ENCODE measurements at regions not wholly inside any gene's neighbourhood (a gene's known extent, or its start where the extent isn't known, plus 50 kb on each side); places are given as distances from the start of the nearest gene placed in this dataset.

- DNase-seq: no peak
Measured at GRCh38 chr3:98980915-98981596, 79.6 kb upstream of the DCBLD2 start.

DNA sequence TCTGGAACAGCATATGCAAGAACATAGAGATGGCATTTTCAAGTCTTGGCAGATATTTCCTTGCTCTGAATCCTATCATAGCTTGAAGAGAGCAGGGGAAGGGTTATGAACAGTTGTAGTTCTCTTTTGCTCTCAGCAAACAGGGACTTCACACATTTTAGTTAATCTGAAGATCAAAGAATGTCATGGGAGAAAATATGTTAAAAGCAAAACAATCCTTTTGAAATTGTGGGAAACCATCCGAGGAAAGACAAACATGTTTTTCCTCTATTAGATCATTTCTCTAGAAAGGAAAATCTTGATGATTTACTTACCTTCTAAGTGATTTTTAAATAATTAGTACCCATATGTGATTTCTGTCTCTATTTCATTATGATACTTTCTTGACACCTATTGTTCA is 77.8 kb upstream of the DCBLD2 start:
- no peak for DNase-seq

GRCh38 chr3:98978068-98978811 is 76.7 kb upstream of the DCBLD2 start:
- no peak for DNase-seq

- DNase-seq: no peak
Measured at GRCh38 chr3:98977520-98977919, 76.0 kb upstream of the DCBLD2 start.

- no peak for DNase-seq
Measured at GRCh38 chr3:98974442-98974841, 72.9 kb upstream of the DCBLD2 start.

DNA sequence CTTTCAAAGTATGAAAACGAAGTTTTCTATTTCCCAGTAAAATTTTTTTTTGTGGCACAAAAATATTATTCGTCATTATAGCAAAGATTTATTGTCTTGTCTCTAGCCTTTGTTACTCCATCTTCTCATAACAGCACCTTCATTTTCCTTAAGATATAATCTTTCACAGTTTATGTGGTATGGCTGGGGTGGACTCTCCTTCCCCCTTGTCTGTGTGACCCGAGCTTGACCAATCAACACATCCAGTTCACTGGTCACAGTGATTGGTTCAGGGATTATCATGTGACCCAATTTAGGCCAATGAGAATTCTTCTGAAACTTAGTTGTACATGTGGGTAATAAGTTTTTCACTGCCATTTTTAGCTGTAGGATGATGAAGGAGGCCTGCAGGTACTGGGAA is 71.2 kb upstream of the DCBLD2 start:
- DNase-seq: no peak

DNA sequence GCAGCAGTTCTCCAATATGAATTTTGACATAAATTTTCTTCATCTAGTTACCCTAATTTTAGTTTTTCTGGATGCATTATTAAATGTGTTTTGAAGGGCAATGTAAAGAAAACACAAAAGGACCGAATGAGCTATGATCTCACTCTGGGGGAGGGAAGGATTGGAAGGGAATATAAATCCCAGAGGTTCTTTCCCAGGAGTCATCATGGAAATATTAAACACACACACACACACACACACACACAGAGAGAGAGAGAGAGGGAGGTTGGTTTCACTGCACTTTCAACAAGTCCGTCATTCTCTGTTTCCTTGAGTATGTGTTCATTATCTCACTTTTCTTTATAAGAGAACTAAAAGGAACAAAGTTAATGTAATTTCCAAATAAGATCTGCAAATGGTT is 70.7 kb upstream of the DCBLD2 start:
- DNase-seq: no peak

GRCh38 chr3:98971169-98971681 is 69.7 kb upstream of the DCBLD2 start:
- no peak for DNase-seq

GRCh38 chr3:98969295-98969694 is 67.8 kb upstream of the DCBLD2 start:
- no peak for DNase-seq

DNA sequence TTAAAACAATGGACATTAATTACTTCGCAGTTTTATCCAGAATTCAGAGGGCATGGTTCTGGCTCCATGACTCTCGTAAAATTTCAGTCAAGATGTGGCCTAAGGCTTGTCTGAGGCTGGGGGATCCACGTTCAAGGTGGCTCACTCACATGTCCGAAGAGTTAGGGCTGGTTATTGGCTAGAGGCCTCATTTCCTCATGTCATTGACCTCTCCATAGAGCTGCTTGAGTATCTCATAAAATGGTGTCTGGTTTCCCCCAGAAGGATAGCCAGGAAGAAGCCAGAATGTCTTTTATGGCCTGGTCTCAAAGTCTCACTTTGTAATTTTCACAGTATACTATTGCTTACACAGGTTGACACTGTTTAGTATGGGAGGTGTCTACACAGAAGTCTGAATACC is 67.3 kb upstream of the DCBLD2 start:
- DNase-seq: no peak

GRCh38 chr3:98968347-98968746 is 66.9 kb upstream of the DCBLD2 start:
- no peak for DNase-seq

DNA sequence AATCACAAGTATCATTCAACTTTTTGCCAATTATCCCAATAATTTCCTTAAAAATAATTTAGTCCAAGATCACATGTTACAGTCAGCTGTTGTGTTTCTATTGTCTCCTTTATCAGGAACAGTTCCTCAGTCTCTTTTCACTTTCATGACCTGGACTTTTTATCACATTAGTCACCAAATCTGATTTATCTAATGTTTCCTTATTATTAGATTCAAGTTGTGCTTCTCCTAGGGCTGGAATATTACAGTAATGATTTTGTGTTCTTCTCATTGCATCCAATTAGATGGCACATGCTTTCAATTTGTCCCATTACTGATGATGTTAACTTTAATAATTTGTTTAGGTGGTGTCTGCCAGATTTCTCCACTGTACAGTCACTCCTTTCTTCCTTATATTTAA is 66.3 kb upstream of the DCBLD2 start:
- DNase-seq: no peak

DNA sequence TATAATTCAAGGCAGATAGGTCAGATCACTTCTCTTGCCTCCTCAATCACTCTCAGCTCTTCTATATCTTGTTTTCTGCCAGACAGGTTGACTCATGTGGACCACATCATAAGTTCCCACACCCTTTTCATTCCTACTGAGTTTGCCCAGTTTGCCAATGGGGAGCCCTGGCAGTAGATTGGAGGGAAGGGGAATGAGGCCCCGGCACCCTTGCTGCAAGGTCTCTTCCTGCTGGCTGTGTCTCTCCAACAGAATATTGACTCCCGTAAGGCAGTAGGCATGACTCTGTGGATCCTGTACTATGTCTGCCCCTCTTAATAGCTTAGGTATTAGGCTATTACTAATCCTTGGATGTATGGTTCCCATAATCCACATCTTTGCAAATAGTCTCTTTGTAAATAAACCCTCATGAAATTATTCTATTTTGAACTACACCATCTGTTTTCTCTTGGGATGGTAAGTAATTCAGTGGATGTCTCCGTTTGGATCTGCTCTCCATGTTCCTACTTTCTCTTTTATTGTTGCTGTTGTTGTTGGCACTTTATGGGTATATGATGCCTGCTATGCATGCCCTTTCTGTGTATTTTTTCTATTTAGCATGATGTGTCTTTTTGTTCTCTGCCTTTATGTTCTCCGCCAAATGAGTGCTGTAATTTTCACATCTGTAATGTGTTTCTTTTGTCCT is 65.5 kb upstream of the DCBLD2 start:
- DNase-seq: no peak

GRCh38 chr3:98966434-98966833 is 64.9 kb upstream of the DCBLD2 start:
- no peak for DNase-seq

DNA sequence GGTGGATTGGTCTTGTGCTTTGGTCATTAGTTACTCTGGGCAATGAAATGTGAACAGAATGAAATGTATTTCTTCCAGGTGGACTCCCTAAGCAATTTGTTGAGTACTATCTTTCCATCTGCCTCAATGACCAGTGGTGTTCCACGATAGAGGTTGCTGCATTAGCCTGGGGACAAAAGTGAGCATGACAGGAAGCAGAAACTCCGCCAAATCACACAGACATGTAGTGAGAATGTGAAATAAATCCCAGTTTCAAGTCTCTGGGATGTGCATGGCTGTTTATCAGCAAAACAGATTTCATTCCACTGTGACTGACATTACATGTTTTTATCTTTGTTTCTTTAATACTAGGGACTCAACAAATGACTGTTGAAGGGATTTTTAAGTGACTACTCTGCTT is 63.3 kb upstream of the DCBLD2 start:
- no peak for DNase-seq

DNA sequence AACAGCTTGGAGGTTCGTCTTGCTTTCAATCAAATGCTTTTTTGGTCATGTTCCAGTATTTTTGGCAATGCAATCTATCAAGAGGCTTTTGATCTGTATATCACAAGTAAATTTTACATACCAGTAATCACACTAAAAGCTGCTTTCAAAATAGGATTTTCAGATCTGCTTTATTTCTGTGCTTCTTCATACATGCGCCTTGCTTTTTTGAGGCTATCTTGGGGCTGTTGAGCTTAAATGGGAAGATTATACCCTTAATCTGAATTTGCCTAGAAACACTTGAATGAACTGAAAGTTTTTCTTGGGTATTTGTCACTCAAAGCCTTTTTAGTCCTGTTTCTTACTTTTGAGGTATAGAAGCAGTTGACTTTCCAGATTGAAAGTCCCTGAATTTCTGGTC is 62.1 kb upstream of the DCBLD2 start:
- DNase-seq: no peak

DNA sequence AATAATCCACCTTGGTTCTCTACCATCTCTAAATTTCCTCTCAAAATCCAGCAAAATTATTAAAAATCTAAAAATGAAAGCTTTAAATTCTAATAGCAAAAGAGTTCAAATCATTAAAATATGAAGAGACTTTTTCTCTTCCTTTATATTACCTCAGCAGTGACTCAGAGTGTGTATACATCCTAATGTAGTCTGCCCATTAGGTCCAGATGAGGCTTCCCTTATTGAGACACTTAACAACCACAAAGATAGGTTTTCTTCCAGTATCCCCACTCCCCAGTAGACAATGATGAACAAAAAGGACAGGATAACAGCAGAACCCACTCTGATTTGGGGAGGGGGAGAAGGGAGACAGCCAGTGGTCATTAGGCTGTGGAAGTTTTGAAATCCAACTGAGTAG is 61.5 kb upstream of the DCBLD2 start:
- no peak for DNase-seq

DNA sequence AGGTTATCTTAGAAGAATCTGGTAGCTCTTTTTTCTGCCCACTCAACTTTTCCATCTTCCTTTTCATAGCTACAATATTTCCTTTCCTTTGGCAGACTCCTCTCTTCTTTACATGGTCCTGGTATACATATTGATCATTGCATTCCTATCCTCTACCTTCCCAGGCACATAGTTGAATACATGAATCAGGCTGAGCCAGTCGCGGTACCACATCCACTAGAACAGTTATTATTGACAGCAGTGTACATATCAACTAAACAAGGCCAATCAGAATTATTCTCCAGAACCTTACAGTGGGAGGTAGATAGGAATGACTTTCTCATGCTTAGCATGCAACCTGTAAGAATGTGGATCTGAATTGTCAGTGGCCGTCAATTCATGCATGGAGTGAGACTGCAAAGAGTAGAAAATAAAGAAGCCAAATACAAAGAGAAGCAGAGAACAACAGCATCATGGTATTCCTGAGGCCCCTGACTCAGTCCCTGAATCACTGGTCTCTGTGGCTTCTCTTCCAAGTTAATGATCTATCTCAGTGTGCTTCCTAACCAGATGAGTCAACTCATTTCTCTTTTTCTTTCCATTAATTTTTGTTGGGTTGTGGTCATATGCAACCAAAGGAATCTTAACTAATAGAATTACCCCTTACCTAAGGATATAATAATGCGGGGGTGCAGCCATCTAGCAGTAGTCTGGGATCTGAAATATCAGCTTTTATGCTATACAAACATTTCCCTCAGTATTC is 60.9 kb upstream of the DCBLD2 start:
- DNase-seq: no peak

DNA sequence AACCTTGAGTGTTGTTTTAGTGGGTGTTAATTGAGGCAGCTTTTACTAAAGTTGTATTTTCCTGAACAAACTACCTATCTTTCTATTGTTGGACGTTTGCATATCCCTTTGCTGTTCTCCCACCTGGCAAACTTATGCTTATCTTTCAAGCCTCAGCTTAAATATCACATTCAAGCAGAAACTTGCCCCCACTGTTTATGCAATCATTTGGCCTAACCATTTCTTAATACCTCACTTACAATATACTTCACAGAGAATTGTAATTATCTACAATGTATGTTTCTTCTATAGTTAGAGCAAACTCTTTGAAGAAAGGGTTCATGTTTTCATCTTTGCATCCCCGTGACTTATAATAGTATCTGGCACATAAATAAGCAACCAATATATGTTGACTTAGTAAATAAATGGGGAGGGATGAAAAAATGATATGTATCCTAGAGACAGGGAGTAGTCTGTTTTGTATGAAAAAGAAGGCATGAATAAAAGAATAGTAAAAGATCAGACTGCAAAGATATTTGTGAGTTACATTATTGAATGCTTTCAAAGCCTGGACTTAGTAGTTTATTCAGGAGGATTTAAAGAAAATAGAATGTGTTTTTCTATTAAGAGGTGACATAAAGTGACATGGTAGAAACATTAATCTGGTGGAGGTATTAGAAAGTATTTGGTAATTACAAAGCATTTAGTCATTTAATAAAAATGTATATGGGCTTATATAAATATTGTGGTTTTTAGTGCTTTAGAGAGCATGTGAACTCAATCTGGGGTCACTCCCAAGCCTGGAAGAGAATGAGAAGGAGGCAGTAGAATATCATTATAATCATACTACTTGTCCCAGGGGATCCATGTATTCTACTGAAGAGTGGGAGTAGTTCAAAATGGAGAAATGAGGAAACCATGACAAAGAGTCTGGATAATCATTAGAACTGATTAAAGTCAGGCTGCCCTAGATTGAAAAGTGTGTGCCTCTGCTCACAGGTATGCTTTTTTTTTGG is 60.0 kb upstream of the DCBLD2 start:
- DNase-seq: no peak

DNA sequence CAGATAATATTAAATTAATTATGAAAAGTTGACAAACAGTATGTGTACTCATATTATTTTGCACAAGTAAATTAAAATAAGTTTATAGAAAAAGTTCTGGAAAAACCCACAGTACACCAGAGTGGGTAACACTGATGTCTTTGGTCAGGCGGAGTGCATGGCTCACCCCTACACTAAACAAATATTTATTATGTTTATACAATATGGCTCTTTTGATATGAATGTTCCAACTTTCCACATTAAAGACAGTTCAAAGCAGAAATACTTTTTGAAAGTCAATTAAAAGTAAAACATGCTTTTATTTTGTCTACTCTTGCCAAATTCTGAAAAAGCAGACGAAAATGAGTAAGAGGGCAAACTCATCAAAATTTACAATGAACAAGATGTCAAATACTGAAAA is 56.2 kb upstream of the DCBLD2 start:
- no peak for DNase-seq

GRCh38 chr3:98956008-98956407 is 54.5 kb upstream of the DCBLD2 start:
- no peak for DNase-seq
